ENCODE measurements at regions not wholly inside any gene's neighbourhood (a gene's known extent, or its start where the extent isn't known, plus 50 kb on each side); places are given as distances from the start of the nearest gene placed in this dataset.
A peak's percentile ranks its signal among the peaks of the same experiment; 100 is the strongest.

GRCh38 chr15:35320158-35320780 lies 225.7 kb downstream of the DPH6 start:
- DNase-seq (ENCODE audit: low read depth) = no peak

GRCh38 chr15:35319354-35319753 lies 226.6 kb downstream of the DPH6 start:
- peak; percentile 43 for DNase-seq (ENCODE audit: low read depth)

GRCh38 chr15:35317217-35317616 lies 228.7 kb downstream of the DPH6 start:
- DNase-seq (ENCODE audit: low read depth) = no peak

DNA sequence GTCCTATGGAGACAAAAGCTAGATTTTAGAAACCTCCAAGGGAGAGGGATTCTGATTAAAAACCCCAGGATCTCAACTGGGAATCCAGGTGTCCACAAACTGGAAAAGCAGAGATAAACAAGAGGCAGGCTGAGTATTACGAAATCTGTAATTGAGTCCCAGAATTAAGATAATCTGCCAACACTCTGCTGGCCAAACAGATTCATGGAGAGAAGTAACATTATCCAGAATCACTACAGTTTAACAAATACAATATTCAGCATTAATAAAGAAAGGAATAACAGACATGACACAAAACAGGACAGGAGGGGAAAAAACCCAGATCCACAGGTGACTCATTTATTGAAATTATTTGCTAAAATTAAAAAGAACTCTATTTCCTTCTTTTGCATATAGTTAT lies 227.2 kb upstream of the NANOGP8 start:
- DNase-seq (ENCODE audit: low read depth) = no peak

DNA sequence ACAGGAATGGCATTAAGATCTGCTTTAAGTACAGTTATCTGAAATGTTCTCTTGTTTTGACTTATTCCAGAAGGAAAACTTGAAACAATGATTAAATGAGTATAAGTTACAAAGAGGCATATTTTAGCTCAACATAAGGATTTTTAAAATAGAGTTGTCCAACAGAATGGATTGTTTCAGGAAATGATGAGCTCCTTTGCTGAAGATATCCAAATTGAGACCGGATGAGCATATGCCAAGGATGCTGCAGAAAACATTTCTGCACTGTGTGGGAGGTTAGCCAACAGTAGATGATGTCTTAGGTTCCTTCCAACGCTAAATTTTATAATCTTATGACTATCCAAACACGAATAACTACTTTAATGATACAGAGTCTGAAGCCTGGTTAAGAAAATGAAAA lies 226.5 kb upstream of the NANOGP8 start:
- DNase-seq (ENCODE audit: low read depth) = no peak

DNA sequence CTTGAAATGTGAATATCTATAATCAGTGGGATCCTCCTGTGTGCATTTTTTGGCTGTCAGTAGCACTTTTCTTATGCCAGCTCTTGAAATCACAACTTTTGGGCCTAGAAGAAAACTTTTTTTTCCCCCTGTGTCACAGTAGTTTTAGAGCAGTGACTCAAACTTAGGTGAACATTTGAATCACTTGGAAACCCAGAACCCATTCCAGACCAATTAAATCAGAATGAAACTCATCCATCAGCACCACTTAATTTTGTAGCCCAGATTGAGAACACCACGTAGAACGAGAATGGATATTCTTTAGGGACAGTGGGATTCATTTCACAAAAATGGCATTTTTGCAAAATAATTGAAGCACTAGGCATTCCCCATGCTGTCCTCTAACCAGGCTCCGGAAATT lies 224.8 kb upstream of the NANOGP8 start:
- DNase-seq (ENCODE audit: low read depth) = peak; percentile 57

DNA sequence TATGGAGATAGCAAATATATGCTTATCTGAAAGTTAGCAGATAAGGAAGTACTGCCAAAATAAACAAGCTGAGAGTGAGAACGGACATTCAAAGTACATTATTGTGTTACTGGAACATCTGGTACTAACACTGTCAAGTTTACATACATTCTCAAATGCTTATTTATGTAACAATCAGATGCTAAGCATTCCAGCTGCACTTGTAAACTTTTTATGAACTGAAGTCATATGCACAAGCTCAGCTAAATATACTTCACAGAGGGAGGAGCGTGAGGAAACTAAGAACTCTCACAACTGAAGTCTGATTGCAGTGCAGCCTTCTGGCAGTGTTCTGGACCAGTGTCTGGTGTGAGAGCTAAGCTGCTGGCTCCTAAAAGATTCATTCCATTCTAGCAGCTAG lies 223.7 kb upstream of the NANOGP8 start:
- DNase-seq (ENCODE audit: low read depth) = peak; percentile 52

- no peak for DNase-seq (ENCODE audit: low read depth)
Observed at GRCh38 chr15:35307676-35308075, 222.6 kb upstream of the NANOGP8 start.

GRCh38 chr15:35307026-35307425 lies 221.9 kb upstream of the NANOGP8 start:
- peak; percentile 14 for DNase-seq (ENCODE audit: low read depth)

GRCh38 chr15:35306361-35306981 lies 221.4 kb upstream of the NANOGP8 start:
- DNase-seq (ENCODE audit: low read depth) = peak; percentile 90

DNA sequence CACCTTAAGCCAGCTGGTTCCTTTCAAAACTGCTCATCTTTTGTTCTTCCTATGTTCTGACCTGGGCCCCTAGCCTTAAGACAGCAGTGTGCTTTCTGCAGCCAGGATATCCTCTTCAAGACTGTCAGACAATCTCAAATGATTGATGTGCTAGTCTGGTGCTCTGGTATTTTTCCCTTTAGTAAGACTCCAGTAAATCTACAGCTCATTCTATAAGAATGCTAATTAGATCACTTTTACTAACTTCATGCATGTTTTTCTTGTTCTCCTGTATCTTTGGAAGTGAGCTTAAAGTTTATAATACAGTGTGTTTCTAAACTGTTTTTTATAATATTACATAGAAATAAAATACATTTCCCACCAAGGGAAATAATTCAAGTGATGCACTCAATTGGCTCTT lies 220.9 kb upstream of the NANOGP8 start:
- DNase-seq (ENCODE audit: low read depth) = peak; percentile 89

- DNase-seq (ENCODE audit: low read depth) = peak; percentile 33
Observed at GRCh38 chr15:35305031-35305550, 220.0 kb upstream of the NANOGP8 start.

GRCh38 chr15:35304389-35304788 lies 219.3 kb upstream of the NANOGP8 start:
- DNase-seq (ENCODE audit: low read depth) = no peak

GRCh38 chr15:35302334-35302733 lies 217.2 kb upstream of the NANOGP8 start:
- DNase-seq (ENCODE audit: low read depth) = no peak

DNA sequence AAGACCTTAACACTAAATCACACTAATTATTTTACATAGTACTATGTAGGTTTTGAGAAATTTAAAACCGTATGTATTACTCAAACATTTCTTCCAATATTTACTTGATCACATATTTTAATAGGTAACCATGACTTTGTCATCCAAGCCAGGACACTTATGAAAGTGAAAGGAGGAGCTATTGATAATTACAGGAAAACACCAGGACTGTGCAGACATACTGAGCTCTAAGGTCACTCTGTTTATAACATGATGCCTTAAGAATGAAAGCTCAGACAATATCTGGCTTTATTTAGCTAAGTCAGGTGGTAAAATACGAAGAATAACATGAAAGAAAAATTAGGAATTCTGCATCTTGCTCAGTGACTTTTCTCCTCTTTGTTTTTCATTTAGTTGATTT lies 216.0 kb upstream of the NANOGP8 start:
- no peak for DNase-seq (ENCODE audit: low read depth)

DNA sequence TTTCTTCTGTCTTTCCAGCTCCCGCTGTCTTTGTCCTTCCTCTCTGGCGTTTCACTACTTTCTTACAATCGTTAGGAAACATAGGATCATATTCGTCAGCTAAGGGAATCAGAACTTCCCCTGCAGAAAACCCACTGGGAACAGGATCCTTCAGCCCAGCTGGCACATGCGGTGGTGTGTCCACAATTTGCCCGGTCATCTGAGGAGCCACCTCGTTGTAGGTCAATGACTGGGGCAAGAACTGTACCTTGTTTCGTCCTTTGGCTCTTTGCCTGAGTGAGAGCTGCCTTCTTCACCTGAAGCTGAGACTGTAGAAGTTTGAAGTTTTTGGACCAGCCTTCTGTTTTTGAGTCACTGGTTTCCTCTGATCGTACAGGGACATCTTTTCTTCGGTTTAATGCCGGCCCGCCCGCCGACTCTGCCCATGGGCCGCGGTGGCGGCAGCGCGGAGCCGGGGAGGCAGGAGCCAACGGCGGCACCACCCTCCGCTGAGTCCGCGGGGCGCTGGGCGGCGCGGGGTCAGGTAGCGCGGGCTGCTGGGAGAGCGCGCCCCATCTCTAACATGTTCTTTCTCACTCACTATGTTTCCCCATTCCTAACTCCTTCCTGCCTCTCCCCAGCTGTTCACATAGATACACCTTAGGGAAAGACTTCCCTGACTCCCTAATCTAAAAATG lies 214.1 kb upstream of the NANOGP8 start:
- no peak for DNase-seq (ENCODE audit: low read depth)

GRCh38 chr15:35298509-35298908 lies 213.4 kb upstream of the NANOGP8 start:
- DNase-seq (ENCODE audit: low read depth) = no peak

DNA sequence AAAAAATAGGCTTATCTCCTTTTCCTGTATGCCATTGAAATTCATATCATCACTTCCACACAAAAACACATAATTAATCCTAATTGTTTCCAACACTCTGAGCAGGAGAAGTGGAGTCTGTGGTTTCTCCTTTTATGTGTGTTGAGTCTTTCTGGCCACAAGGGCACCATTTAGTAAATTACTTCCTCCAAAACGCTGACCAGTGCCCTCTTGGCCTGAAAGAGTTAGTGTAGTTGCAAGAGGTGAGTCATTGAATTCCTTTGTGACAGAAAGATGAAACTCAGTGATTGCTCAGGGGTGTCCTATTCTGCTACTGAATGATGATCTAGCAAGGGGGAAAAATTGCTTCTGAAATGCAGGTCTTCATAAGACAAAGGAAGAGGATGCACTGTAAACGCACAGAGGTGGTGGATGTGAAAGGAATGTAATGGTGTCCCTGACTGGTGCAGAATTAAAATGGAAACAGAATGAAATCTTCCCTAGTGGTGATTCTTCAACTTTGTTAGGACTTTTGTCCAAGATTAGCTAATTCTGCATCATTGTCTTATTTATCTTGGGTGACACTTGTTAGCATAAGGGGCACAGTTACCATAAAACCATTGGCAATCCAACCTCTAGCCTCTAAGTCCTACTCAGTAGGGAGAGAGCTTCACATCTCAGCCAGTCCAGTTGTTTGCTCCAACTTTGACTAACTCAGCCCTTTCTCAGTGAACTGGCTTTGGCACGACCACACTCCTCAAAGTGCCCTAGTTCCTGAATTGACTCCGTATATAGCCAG lies 208.4 kb upstream of the NANOGP8 start:
- DNase-seq (ENCODE audit: low read depth) = peak; percentile 91

DNA sequence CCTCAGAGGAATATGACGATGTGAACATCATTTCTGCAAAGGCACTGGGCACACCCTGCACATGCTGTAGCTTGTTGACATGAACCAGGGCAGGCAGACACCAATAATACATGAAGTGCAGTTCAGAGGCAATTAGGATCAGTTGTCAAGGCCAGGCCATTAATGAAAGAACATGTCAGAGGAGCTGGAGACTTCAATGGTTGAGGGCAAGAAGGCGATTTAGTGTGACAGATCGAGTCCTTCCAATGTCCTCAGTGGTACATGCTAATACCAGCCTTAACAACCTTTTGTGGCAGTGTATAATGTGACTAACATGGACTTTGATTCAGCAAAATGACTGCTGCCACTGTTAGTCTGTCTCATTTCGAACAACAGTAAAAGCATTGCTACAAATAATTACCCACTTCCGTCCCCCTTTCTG lies 205.2 kb upstream of the NANOGP8 start:
- DNase-seq (ENCODE audit: low read depth) = no peak

GRCh38 chr15:35289024-35289617 lies 204.0 kb upstream of the NANOGP8 start:
- peak; percentile 58 for DNase-seq (ENCODE audit: low read depth)

- DNase-seq (ENCODE audit: low read depth) = no peak
Observed at GRCh38 chr15:35288580-35288979, 203.5 kb upstream of the NANOGP8 start.

GRCh38 chr15:35286721-35287120 lies 201.6 kb upstream of the NANOGP8 start:
- DNase-seq (ENCODE audit: low read depth) = no peak

Measured in M059J (cell line).